HG03521 (cell line): ENCODE measurements at regions not wholly inside any gene's neighbourhood (a gene's known extent, or its start where the extent isn't known, plus 50 kb on each side); places are given as distances from the start of the nearest gene placed in this dataset.

ENCODE experiments used
- ATAC-seq: cut with Tn5 transposase; IDR thresholded peaks from one replicate; pipeline ENCODE4 v1.9.1; 2021; ENCODE audit warnings: mild to moderate bottlenecking, moderate library complexity; ENCODE audit not compliant: unreplicated experiment

DNA sequence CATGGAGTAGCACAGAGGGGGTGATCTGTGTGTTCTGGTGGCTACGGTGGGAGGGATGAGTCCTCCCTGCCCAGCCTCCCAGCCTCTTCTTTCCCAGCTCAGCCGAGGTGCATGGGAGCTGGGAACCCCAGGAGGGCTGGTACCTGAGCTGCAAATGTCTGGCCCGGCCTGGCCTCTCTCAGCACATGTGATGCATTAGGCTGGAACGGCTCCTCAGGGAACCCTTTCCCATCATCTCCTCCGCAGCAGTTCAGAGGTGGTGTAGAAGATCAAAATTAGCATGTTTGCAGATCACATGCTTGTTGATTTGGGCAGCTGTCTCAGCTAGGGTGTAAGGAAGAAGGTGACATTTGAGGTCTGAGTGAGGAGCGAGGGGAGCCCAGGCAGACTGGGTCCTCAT is 126.6 kb downstream of the EMX2 start:
- ATAC-seq: no peak

DNA sequence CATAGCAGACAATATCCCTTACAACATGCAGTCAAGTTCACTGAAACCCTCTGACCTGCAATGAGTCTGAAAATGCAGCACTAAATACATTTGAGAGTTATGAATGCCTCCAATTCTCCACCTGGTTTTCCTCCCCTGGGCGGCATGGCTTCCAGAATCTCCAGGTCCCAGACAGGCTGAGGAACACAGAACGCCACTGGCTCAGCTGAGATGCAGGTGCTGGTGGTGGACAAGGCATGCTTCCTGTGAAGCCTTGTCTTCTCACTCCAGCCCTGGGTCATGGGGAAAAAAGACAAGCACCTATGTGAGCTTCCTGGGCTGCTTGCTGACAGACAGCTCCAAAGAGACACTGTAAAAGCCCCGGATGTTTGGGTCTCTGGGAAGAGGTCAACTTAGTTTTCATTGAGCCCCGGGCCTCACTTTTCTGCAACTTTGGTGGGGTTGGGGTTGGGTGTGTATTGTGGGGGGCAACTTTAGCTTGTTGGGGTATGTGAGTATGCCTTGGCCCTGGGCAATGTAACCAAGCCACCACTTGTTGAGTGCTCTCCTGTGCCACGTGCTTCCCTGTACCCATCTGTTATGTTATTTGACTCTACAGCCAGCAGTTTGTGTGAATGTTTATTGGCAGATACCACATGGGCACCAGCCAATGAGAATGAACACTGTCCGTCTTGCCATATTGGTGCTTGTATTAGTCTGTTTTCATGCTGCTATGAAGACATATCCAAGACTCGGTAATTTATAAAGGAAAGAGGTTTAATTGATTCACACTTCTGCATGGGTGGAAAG is 127.8 kb downstream of the EMX2 start:
- no peak for ATAC-seq

DNA sequence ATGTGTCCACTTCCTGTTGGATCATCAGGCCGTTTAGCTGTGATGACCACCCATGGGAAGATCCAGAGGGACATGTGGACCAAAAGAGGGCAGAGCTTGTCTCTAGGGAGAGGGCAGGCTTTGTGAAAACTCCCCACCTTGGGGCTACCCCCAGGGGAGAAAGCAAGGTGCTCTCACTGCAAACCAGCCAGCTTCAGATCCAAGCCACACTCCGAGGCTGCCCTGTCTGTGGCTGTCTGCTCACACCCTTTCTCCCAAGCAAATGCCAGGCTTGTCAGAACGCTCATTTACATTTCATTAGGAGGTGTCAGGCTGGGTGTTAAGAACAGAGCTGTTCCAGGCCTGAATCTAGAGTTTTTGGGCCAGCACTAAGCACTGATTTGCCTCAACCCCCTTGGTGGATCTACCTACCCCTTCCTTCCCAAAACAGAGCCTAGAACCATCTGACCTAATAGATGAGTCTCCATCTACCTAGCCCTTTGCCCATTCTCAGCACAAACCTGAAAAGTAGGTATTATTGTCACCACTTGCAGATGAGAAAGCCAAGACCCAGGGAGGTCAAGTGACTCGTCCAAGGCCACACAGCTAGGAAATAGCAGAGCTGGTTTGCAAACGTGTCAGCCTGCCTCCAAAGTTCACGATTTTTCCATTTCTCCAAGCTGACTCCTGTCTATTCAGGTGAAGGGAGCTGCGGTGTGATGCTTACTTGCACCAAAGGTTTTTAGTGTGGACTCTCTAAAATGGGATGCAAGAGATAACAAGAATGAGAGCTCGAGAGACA is 130.9 kb downstream of the EMX2 start:
- ATAC-seq: no peak

DNA sequence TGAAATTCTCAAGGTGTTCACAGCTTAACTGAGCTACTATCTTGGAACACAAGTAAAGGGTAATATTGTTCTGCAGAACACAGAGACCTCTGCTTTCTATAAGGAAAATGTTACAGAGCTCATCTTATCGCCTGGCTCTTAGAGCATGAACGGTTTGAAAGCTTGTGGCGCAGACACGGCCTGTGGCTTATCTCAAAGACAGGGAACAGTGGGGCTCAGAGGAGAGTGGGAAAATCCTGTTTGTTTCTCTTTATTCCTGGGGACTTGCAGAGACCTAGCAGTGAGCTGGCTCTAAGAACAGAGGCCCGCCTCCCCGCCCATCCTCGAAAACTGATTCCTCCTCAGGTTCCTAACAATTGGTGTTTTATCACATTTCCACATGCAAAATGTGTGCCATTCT is 131.7 kb downstream of the EMX2 start:
- ATAC-seq: no peak

DNA sequence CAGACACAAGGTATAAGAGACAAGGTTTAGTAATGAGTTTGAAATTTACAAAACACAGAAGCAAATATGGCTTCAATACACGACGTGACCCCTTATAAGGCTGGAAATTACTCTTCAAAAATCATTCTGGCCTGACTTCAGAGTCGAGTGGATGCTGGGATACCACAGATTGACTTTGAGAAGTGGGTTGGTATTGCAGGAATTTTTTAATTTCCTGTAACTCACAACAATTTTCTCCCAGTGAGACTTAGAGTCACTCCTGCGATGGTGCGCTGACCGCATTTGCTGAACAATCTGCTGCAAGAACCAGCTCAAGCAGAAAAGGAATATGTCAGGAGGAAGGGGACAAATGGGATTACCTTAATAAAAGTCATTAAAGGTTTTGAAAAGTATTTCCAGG is 132.1 kb downstream of the EMX2 start:
- no peak for ATAC-seq

DNA sequence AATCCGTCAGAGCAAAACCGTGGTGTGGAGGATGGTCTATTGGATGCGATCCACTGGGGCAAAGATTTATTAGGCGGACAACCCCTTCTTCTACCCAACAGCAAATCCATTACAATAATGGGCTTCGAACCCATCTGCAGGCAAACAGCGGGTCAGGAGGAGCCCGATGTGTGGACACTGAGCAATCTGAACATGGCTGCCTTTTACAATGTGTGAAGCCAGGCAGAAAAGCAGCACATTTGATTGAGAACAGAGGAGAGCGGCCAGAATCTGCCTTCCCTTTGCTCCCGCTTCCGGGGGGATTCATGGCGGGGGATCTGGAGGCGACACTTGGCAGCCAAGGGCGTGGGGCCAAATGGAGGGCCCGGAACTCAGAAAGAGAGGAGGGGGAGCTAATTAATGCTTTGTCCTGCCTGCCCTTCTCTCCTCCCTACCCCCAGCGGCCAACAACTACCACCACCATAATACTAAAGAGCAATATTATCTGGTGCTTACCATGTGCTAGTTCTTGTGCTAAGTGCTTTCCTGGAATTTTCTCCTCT is 133.0 kb downstream of the EMX2 start:
- no peak for ATAC-seq

DNA sequence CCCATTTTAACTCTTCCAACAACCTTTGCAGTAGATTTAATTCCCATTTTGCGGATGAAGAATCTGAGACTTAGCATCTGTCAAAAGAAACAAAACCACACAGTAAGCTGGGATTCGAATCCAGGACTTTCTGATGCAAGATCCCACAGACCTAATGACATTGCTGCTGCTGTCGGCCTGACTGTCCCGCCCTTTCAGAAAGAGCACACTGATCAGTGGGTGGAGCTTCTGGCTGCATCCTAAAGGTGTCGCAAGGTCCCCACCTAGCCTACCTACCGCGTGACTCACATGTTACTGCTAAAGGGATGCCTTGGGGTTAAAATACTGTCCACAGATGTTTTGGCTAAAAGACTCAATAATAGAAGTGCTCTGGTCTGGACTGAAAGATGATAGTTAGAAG is 134.7 kb downstream of the EMX2 start:
- ATAC-seq: no peak

DNA sequence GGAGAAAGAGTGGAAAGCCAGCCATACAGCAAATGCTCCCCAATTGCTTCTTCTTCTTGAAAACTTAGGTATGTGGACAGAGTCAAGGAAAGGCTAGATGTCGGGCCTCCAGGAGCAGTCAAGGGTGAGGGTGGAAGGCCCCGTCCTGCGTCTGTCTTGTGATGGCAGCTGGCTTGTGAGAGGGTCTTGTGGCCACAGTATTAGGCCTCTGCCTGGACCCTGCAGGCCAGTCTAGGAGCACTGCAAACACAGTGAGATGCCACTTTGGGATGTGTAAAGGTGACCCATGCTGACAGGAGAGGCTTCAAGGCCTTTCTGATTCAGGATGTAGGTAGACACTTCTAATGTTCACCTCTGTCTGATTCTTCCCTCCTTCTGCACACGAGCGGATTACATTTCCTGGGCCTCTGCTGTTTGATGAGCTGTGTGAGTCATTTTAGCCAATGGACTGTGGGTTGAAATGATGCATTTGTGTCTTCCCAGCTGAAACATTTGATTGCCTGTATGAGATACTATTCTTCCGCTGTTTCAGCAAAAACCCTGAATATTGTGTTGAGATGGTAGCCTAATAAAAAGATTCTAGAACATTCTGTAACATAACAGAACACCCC is 135.4 kb downstream of the EMX2 start:
- no peak for ATAC-seq

DNA sequence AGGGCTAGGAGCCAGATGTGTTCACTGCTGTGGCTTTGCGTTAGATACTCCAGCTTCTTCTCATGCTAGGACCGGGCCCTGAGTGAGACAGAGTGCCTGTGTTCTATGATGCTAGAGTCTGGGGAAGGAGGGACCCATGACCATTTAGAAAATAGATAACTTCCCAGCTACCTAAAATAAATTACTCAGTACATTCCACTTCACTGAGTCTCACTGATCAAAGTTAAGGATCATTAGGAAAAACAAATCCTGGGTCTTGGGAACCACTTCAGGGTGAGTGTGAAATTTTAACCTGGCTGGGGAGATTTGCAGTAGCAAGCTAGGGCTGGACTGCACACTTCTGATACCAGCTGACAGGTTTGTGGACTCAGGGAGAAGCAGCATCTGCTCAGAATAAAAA is 138.1 kb downstream of the EMX2 start:
- ATAC-seq: no peak

DNA sequence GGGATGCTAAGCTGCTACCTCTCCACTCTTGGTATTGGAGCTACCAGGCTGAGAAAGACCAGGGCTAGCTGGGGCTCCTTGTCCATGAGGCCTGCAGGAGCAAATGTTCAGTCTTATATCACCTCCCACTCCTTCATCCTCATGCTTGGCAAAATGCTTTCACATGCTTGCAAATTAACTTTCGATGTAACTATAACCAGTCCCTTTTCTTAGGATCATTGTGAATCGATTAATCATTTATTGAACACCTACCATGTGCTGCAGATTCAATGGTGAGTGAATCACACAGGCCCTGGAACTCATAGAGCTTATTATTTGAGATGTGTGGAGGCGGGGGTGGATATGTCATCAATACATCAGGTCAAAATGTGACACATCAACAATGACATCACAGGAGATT is 138.6 kb downstream of the EMX2 start:
- no peak for ATAC-seq

DNA sequence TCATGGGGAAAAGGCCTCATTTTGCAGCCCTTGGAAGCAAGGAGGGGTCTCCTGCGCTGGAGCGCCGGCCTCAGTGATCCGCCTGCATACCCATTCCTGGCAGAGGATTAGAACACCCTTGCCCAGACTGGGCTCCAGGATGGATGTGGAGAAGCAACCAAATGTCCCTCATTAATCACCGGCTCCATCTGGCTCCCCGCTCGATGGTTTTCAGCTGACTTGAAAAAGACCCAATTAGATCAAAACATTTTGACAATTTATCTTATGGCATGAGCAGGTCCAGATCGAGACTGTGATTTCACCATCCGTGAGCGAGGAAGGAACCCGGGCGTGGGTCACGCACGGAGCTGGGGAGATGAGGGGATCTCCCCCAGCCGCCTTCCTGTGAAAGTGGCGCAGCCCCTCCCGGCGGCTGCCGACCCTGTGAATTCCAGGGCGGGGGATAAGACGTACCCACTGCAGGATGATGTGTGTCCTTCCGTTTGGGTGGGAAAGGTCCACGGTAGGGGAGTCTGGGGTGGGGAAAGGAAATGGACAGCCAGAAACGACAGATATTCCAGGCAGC is 141.6 kb downstream of the EMX2 start:
- ATAC-seq: no peak

DNA sequence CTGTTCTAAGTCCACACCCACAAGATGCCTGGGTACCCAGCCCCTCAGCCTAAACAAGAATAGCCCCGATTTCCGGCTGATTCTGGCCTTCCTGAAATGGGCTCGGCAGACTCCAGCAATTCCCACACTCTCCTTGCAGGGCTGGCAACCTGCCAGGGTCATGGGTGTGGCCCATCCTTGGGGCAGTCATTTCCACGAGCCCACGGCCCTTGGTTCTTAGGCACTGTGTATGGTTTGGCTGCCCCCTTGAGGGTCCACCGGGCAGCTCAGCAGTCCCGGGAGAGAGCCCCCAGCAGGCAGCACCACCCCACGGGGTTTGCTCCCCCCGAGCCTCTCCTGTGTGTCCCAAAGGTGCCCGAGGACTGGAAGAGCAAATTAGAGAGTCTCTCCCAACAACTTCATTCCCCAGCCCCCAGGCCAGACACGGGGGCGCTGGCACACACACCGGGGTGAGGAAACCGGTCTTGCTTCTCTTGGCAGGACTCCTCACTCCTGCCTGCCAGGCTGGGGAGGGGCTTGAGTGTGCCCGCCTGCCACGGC is 142.2 kb downstream of the EMX2 start:
- ATAC-seq: no peak

DNA sequence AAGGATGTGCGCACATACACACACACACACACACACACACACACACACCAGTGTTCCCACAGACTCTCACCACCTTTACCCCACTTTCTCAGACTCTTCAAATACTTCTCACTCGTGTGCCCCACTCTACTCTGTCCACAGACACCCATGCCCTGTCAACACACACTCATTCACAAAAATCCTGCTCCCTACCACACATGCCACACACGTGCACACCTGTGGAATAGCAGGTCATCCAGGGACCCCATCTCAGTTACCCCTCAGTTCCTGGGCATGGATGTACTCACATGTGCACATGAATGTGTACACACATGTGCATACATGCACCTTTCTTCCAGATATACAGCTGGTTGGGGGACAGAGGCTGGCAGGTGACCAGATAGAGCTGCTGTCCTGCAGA is 142.9 kb downstream of the EMX2 start:
- ATAC-seq: no peak

DNA sequence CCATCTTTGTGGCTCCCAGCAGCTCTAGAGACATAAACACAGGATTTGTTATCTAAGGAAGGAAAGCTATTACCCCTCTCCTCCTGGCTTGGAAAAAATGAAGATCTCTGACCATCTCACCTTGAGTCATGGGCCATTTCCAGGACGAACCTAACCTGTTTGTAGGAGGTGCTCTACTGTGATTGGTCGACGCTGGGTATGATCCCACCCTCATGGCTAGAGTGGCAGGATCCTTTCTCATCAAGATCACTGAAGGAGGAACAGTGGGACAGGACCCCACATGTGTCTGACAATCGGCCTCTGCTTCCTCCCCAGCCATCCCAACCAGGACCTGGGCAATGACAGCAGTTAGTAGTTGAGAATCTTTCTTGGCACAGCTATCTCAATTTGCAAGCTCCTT is 144.1 kb downstream of the EMX2 start:
- no peak for ATAC-seq

DNA sequence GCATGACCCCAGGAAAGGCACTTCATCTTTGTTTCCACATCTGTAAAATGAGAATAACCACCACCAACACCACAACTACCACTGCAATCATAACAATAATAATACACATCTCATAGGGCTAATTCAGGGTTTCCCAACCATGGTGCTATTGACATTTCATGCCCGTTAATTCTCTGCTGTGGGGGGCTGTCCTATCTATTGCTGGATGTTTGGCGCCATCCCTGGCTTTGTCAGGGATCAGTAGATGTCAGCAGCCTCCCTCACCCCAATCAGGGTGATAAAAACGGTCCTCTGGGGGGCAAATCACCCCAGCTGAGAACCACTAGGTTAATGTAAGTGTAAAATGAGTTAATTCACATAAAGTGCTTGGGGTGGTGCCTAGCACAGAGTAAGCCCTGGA is 145.8 kb downstream of the EMX2 start:
- no peak for ATAC-seq

DNA sequence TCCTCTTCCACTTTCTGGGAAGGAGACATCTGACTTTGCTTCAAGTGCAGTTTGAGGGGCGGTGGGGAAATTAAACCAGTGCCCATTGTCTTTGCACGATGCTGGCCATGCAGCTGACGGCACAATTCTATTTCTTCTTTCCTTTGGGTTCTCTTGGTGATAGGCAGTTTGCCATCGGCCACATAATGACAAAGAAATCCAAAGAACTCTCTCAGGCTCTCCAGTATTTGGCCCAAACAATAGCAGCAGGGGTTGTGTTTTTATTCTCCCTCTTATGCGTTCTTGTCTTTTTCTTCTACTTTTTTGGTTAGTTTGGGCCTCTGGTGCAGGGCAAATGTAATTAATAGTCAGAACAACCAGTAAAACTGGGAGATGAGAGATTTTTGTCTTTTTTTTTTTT is 147.0 kb downstream of the EMX2 start:
- ATAC-seq: no peak

DNA sequence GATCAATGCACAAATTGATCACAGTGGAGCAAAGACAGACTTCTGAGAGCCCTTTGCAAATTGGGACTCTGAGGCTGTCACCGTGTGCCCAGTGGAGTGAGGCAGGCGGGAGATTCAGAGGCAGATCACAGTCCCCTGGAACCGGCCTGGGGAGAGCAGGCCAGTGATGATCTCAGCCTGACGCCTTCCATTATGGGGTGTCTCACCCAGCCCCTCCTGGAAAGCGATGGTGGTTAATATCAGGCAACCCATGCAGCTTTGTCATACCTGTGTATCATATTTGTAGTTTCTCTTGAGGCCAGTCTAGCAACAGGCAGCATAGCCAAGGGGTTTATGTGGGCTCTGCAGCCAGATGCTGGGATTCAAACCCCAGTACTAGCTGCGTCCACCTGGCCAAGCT is 147.8 kb downstream of the EMX2 start:
- no peak for ATAC-seq

DNA sequence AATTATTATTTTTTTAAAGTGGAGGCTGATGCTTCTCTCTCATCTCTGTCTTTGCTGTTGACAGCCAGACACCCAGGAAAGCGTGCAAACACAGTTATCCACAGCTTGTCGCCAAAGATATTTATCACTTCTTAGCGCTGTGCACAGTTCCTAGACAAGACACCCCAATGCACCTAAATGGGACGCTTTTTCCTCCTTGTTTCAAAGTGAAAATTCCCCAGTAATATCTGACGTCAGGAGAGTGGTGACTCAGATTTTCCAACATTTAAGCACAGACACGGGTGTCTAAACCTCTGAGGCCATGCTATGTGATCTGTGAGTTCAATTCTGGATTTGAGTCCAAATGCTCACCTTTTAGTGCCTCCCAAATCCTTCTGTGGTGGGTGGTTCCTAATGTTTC is 151.6 kb downstream of the EMX2 start:
- no peak for ATAC-seq

DNA sequence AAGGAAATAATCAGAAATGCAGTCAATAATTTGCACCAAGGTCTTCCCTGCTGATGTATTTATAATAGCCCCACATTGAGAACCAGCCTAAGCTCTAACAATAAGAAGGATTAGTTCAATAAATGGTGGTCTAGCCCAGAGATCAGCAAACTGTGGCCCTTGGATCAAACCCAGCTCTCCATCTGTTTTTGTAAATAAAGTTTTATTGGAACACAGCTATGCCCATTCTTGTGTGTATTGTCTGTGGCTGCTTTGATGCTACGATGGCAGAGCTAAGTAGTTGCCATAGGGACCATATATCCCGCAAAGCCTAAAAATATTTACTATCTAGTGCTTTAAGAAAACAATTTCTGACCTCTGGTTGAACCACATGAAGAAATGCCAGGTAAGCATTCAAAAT is 154.9 kb downstream of the EMX2 start:
- ATAC-seq: no peak

DNA sequence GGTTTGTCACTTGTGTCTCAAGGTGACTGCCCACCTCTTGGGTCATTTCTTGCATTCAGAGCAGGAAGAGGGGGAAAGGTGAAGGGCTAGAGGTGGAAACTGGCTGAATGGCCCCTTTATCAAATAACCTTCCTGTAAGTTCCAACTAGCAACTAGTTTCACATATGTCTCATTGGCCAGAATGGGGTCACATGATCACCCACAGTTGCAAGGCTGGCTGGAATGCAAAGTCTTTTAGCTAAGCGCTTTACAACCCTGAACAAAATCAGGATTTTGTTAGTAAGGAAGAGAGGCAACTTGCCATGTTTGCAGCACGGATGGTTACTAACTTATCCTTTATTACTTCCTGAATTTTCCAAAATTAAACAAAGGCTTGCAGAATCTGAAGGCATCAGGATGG is 156.3 kb downstream of the EMX2 start:
- no peak for ATAC-seq

DNA sequence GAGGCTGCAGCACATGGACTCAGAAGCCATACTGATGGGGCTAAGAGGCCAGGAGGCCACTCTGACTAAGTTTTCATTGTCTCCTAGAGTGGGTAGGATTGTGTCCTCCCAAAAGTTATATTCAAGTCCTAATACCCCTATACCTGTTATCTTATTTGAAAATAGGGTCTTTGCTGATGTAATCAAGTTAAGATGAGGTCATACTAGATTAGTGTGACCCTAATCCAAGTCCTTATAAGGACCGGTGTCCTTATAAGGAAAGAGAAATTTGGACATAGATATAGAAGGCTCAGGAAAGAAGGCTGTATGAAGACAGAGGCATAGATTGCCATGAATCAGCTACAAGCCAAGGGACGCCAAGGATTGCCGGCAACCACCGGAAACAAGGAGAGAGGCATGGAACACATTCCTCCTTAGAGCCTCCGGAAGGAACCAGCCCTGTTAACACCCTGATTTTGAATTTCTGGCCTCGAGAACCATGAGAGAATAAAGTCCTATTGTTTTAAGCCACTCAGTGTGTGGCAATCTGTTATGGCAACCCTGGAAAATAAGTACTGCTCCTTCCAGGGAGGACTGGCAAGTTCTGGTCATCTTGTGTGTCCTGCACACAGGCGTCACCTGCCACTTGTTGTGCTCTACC is 157.0 kb downstream of the EMX2 start:
- ATAC-seq: no peak
